Kidney (tissue), 13 donors: ENCODE measurements at regions not wholly inside any gene's neighbourhood (a gene's known extent, or its start where the extent isn't known, plus 50 kb on each side); places are given as distances from the start of the nearest gene placed in this dataset.

Experiments
- DNase-seq, 5 donors: peaks; one replicate each; pipeline ENCODE4 v3.0.0-alpha.2; 2013 to 2020
- FAIRE-seq: peaks from 2 replicates; lab custom pipeline; 2012; peaks lifted over from hg19 to GRCh38; lab: Jason Lieb, UNC
- H3K27ac ChIP-seq, 2 donors: one replicate each; pipeline ENCODE4 v1.7.0; 2013; ENCODE audit warnings: low read depth in 2 of 2, low read length in 2 of 2, inconsistent platforms in 1 of 2
- H3K27me3 ChIP-seq: one replicate; pipeline ENCODE4 v1.7.1; 2013; ENCODE audit warnings: low read length, inconsistent platforms; ENCODE audit not compliant: control insufficient read depth, insufficient read depth
- H3K36me3 ChIP-seq, 3 donors: one replicate each; pipeline versions ENCODE4 v1.7.0 to v1.7.1; 2013; ENCODE audit warnings: low read length in 3 of 3, control low read depth in 1 of 3, inconsistent platforms in 1 of 3; ENCODE audit not compliant: insufficient read depth in 3 of 3, control insufficient read depth in 2 of 3
- H3K4me1 ChIP-seq, 3 donors: one replicate each; pipeline versions ENCODE4 v1.7.0 to v1.7.1; 2013; ENCODE audit warnings: low read length in 3 of 3, inconsistent platforms in 1 of 3, low read depth in 1 of 3; ENCODE audit not compliant: control insufficient read depth in 2 of 3, insufficient read depth in 2 of 3
- H3K4me3 ChIP-seq, 3 donors: one replicate each; pipeline versions ENCODE4 v1.7.0 to v1.8.1; 2013; ENCODE audit warnings: low read length in 3 of 3, control low read depth in 1 of 3, inconsistent platforms in 1 of 3
- H3K9ac ChIP-seq, 3 donors: one replicate each; pipeline versions ENCODE4 v1.7.0 to v1.7.1; 2013; ENCODE audit warnings: low read length in 3 of 3, control low read depth in 1 of 3, inconsistent platforms in 1 of 3
- H3K9me3 ChIP-seq, 3 donors: one replicate each; pipeline versions ENCODE4 v1.7.0 to v1.7.1; 2013; ENCODE audit warnings: low read length in 3 of 3, control low read depth in 1 of 3, inconsistent platforms in 1 of 3; ENCODE audit not compliant: control insufficient read depth in 2 of 3, insufficient read depth in 1 of 3
- intact Hi-C: fragments of 100-400 bp; cut with DNase I; formaldehyde crosslinking; loops from one replicate; pipeline ENCODE4 v1.11.1; 2022
- TF ChIP-seq, protein P1 (sequence below): IDR thresholded peaks from 3 replicates; pipeline ENCODE4 v1.5.1; 2012; ENCODE audit warnings: mild to moderate bottlenecking, moderate library complexity, borderline replicate concordance; ENCODE audit not compliant: insufficient read depth; ENCODE audit errors: extremely low read depth
- donor health status: control.
- donor health status: control.
- donor health status: control.
- donor health status: control.
- donor health status: control.
- donor health status: DM: yes; HTN: yes; CAD: no.
- donor health status: Normal renal cell carcinoma (clear cell type).

DNA sequence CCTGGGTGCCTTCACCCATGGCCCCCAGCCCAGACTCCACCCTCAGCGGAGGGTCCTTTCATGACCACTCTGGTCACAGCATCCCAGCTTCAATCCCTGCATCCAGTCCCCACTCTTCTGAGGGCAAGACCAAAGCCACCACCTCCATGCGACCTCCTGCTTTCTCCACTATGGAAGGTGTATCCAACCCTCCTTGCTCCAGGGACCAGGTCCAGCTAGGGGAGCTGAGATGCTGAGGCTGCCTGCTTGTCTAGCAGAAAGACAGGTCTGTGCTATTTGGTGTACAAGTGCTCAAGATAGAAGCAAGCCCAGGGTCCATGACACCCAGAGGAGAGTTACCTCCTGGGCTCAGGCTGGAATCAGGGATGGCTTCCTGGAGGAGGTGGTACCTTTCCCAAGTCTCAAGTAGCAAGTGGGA, 73.8 kb upstream of the RAB6C start:
- no peak for FAIRE-seq
- H3K27me3 ChIP-seq = no peaks in the 10 kb centered on the region
- no peaks in the 10 kb centered on the region for H3K9me3 ChIP-seq
- H3K27ac ChIP-seq = no peak overlapping the region
- no peak overlapping the region for H3K4me3 ChIP-seq
- H3K9ac ChIP-seq = no peak overlapping the region
- no peaks in the 10 kb centered on the region for H3K4me1 ChIP-seq
- intact Hi-C loops = no loop called here
- DNase-seq = peak in 1 of 5 donors; percentile 21
- TF ChIP-seq, protein P1, sequence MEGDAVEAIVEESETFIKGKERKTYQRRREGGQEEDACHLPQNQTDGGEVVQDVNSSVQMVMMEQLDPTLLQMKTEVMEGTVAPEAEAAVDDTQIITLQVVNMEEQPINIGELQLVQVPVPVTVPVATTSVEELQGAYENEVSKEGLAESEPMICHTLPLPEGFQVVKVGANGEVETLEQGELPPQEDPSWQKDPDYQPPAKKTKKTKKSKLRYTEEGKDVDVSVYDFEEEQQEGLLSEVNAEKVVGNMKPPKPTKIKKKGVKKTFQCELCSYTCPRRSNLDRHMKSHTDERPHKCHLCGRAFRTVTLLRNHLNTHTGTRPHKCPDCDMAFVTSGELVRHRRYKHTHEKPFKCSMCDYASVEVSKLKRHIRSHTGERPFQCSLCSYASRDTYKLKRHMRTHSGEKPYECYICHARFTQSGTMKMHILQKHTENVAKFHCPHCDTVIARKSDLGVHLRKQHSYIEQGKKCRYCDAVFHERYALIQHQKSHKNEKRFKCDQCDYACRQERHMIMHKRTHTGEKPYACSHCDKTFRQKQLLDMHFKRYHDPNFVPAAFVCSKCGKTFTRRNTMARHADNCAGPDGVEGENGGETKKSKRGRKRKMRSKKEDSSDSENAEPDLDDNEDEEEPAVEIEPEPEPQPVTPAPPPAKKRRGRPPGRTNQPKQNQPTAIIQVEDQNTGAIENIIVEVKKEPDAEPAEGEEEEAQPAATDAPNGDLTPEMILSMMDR = no peak
- no peaks in the 10 kb centered on the region for H3K36me3 ChIP-seq

DNA sequence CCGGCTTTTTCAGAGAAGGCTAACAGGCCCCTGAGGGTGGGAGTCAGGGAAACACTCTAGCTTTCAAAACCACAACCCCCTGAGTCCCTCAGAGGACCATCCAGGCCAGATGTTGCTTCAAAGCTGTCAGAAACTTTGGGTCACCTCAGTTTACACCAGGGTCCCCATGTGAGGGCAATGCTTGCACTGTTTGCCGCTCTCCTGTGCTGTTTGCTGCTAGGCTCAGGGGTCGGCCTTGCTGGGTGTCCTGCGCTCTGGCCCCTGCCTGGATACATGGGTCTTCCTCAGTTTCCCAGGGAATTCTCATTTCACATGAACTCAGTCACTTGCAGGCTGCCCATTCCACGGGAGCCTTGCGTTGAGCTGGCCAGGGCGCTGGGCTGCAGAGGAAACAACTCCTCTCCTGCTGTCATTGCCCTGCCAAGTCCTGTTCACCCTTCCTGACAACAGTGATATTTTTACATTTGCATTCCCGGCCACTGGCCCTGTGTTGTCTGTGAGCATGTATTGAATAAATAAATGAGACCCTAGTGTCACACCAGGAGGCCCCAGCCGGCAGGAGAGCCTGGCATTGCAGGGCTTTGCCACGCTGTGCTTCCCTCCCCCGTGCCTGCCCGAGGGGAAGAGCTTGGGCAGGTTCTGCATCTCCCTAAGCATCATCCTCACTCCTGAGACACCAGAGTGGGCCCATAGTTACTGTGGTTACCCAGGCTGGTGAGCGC, 73.2 kb upstream of the RAB6C start:
- Histone ChIP-seq H3K9me3 (no peaks in the 10 kb centered on the region), H3K27me3 (no peaks in the 10 kb centered on the region), H3K9ac (no peak overlapping the region), H3K27ac (no peak overlapping the region), H3K36me3 (no peaks in the 10 kb centered on the region), H3K4me1 (no peaks in the 10 kb centered on the region), H3K4me3 (no peak overlapping the region)
- peak in 1 of 5 donors; percentile 50 for DNase-seq
- intact Hi-C loops = no loop called here
- FAIRE-seq = no peak
- TF ChIP-seq, protein P1 = no peak

DNA sequence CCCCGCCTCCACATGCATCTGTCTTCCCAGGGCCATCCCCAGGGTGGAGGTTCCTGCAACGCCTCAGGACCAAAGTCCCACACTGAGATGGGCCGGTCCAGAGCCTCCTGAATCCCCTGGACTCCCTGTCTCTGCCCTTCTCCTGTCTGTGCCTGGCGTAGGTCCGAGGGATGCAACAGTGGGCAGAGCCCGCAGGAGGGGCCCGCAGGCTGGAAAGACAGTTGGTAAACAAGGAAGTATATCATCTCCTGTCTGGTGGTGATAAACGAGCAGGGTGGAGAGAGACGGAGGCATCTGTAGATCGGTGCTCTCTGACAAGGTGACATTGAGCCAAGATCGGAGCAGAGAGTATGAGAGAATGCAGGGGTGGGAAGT, 72.6 kb upstream of the RAB6C start:
- peak in 3 of 5 donors; percentile 15 to 40 (median 35) for DNase-seq
- H3K9me3 ChIP-seq = no peaks in the 10 kb centered on the region
- H3K27ac ChIP-seq = no peak overlapping the region
- intact Hi-C loops = no loop called here
- no peak overlapping the region for H3K9ac ChIP-seq
- no peak overlapping the region for H3K4me3 ChIP-seq
- H3K27me3 ChIP-seq = no peaks in the 10 kb centered on the region
- FAIRE-seq = no peak
- TF ChIP-seq, protein P1 = no peak
- no peaks in the 10 kb centered on the region for H3K4me1 ChIP-seq
- no peaks in the 10 kb centered on the region for H3K36me3 ChIP-seq
